Central memory CD8-positive, alpha-beta T cell (primary cell): ENCODE measurements at regions not wholly inside any gene's neighbourhood (a gene's known extent, or its start where the extent isn't known, plus 50 kb on each side); places are given as distances from the start of the nearest gene placed in this dataset.

ENCODE experiments used
- ATAC-seq: fragments of 150-1000 bp; cut with Tn5 transposase; replicated peaks from 2 replicates; pipeline ENCODE4 v1.10.0; 2022; ENCODE audit warnings: mild to moderate bottlenecking, moderate FRiP score, moderate number of reproducible peaks; ENCODE audit not compliant: poor library complexity, severe bottlenecking; ENCODE audit errors: extremely low read depth
- DNase-seq, 2 donors: peaks; one replicate each; pipeline ENCODE4 v3.0.0; 2021; ENCODE audit warnings: low spot score in 2 of 2
- H3K27ac Mint-ChIP-seq: one replicate; pipeline ENCODE4 v1.8.0; 2022; ENCODE audit warnings: low read depth, mild to moderate bottlenecking, moderate library complexity, mixed read lengths
- H3K27me3 Mint-ChIP-seq: one replicate; pipeline ENCODE4 v1.8.0; 2022; ENCODE audit warnings: mixed read lengths
- H3K36me3 Mint-ChIP-seq: one replicate; pipeline ENCODE4 v1.8.0; 2022; ENCODE audit warnings: mild to moderate bottlenecking, moderate library complexity, mixed read lengths; ENCODE audit not compliant: insufficient read depth
- H3K4me1 Mint-ChIP-seq: one replicate; pipeline ENCODE4 v1.8.0; 2022; ENCODE audit warnings: mixed read lengths
- H3K4me3 Mint-ChIP-seq: one replicate; pipeline ENCODE4 v1.8.0; 2022; ENCODE audit warnings: mild to moderate bottlenecking, moderate library complexity, mixed read lengths
- H3K9me3 Mint-ChIP-seq: one replicate; pipeline ENCODE4 v1.8.0; 2022; ENCODE audit warnings: mixed read lengths

DNA sequence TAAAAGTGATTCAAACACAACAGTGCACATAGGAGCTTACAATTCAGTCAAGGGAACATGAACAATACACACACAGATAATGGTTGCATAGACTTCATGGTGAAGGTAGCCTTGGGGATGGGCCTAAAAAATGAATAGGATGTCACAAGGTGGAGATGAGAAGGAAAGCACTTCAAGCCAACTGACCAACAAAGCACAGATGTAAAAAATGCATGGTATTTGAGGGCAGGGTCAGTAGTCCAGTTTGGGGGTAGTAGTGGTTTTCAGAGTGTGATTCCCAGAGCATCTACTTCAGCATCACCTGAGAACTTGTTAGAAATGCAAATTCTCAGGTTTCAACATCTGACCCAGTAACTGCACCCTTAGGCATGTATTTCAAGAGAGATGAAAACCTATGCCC, 88.9 kb downstream of the PERP start:
- Mint-ChIP-seq H3K9me3 (no peaks in the 10 kb centered on the region), H3K4me1 (no peaks in the 10 kb centered on the region), H3K36me3 (no peaks in the 10 kb centered on the region), H3K4me3 (no peak overlapping the region), H3K27me3 (peaks cover 10% of the 10 kb centered on the region), H3K27ac (no peak overlapping the region)
- no peak for ATAC-seq
- DNase-seq = no peak

DNA sequence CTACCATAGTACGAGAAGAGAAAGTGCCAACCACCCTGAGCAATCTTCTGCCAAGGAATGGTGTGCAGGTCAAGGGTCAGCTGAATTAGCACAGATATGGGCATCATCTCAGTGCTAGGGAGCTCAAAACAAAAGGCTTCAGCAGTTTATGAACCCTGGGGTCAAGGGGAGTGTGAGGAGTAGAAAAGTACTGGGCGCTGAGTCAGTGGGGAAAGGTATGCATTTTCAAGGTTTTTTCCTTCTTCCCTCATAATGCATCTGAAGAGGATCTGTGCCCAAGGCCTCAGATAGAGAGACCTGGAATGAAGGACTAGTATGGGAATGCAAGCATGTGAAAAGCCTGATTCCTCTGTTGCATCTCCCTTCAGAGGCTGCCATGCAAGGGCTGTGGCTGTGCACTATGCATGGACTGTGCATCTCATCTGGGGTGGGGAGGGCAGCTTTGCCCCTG, 81.7 kb downstream of the PERP start:
- no peak for DNase-seq
- Mint-ChIP-seq H3K27ac (no peak overlapping the region), H3K27me3 (peaks cover 27% of the 10 kb centered on the region), H3K9me3 (no peaks in the 10 kb centered on the region), H3K4me1 (no peaks in the 10 kb centered on the region), H3K36me3 (no peaks in the 10 kb centered on the region), H3K4me3 (no peak overlapping the region)
- no peak for ATAC-seq

DNA sequence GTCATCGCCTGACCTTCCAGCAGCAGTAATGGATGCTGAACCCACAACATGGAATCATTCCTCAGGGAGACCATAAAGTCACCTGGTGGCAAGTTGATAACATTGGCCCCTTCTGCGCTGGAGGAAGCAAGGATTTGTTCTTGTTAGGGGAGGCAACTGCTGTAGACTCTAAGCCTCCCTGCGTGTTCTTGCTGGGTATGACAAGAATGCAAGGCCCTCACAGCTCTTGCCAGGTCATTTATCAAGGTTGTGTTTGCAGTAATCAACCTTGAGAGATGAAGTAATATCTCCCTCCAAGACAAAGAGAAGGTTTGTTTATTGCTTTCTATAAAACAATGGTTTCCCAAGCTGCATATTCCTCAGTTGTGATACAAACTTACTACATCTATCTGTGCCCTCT, 80.9 kb downstream of the PERP start:
- H3K4me3 Mint-ChIP-seq = no peak overlapping the region
- H3K36me3 Mint-ChIP-seq = no peaks in the 10 kb centered on the region

DNA sequence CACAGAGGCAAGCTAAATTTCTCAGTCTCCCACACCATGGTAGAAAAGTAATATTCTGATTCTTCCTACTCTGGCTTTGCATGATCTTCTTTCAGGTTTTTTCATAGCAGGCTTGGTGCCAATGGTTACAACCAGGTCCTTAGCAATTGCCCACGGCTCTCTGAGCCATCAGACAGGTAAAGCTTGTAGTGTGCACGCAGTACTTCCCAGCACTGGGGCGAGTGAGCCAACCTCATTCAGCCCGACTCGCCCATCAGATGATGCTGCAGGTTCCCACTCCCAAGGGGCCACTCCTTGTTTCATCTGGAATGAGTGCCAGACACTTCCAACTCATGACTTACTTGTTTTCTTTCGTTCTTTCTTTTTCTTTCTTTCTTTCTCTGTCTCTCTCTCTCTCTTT, 78.3 kb downstream of the PERP start:
- no peaks in the 10 kb centered on the region for H3K9me3 Mint-ChIP-seq
- H3K27me3 Mint-ChIP-seq = peaks cover 27% of the 10 kb centered on the region
- no peak overlapping the region for H3K4me3 Mint-ChIP-seq
- no peak overlapping the region for H3K27ac Mint-ChIP-seq
- DNase-seq (no peak), ATAC-seq (no peak)
- H3K4me1 Mint-ChIP-seq = no peaks in the 10 kb centered on the region
- H3K36me3 Mint-ChIP-seq = peaks cover 2% of the 10 kb centered on the region

More for the DNA sequence above, 80.9 kb downstream of the PERP start:
- no peaks in the 10 kb centered on the region for H3K4me1 Mint-ChIP-seq
- DNase-seq = no peak
- H3K27ac Mint-ChIP-seq = no peak overlapping the region
- no peak for ATAC-seq
- H3K9me3 Mint-ChIP-seq = no peaks in the 10 kb centered on the region
- H3K27me3 Mint-ChIP-seq = peaks cover 27% of the 10 kb centered on the region

DNA sequence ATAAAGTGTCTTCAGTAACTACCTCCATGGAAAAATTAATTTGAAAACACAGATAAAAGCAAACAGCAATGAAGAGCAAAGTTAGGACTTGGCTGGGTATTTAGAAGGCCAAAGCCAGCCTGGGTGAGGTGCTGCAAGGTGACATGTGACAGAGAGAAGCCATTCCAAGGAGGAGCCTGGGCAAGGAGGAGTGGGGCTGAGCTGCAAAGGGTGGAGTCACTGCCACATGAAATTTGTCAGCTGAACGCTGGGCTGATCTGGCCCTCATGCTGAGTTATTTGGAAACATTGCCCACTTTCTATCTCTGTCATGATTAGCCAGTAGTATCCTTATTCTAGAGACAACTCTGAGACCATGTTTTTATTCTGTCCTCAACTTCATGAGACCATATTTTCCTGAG, 76.3 kb downstream of the PERP start:
- ATAC-seq = no peak
- no peaks in the 10 kb centered on the region for H3K4me1 Mint-ChIP-seq

DNA sequence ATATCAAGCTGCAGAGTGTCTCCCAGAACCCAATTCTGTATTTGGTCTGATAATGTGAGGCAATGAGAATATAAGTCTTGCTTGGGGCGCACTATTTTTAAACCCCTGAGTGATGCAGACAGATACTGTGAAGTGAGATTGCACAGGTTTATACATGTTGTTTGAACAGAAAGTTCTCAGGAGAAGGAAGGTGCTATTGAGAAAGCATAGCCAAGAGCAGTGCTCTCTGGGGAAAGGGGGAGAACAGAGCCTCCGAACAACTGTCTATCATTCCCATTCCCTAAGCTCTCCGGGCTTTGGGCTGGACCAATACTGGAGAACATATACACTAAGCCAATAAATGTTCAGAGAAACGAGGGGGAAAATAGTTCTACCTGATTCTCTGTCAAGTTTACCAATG, 75.8 kb downstream of the PERP start:
- no peaks in the 10 kb centered on the region for H3K4me1 Mint-ChIP-seq
- no peak for DNase-seq
- H3K27me3 Mint-ChIP-seq = peaks cover 15% of the 10 kb centered on the region
- no peak overlapping the region for H3K4me3 Mint-ChIP-seq
- H3K27ac Mint-ChIP-seq = no peak overlapping the region
- no peak for ATAC-seq
- H3K9me3 Mint-ChIP-seq = no peaks in the 10 kb centered on the region
- H3K36me3 Mint-ChIP-seq = peaks cover 2% of the 10 kb centered on the region

More for the DNA sequence above, 76.3 kb downstream of the PERP start:
- Mint-ChIP-seq H3K9me3 (no peaks in the 10 kb centered on the region), H3K4me3 (no peak overlapping the region), H3K36me3 (peaks cover 2% of the 10 kb centered on the region), H3K27ac (no peak overlapping the region), H3K27me3 (peaks cover 15% of the 10 kb centered on the region)
- no peak for DNase-seq

GRCh38 chr6:138031850-138032249, 75.4 kb downstream of the PERP start:
- H3K27ac Mint-ChIP-seq = no peak overlapping the region
- no peaks in the 10 kb centered on the region for H3K4me1 Mint-ChIP-seq
- no peaks in the 10 kb centered on the region for H3K9me3 Mint-ChIP-seq
- H3K27me3 Mint-ChIP-seq = peaks cover 15% of the 10 kb centered on the region
- no peak overlapping the region for H3K4me3 Mint-ChIP-seq
- DNase-seq = no peak
- peaks cover 2% of the 10 kb centered on the region for H3K36me3 Mint-ChIP-seq
- no peak for ATAC-seq

- H3K36me3 Mint-ChIP-seq = peaks cover 2% of the 10 kb centered on the region
- no peak overlapping the region for H3K27ac Mint-ChIP-seq
Measured at GRCh38 chr6:138032571-138032970, 74.6 kb downstream of the PERP start.

DNA sequence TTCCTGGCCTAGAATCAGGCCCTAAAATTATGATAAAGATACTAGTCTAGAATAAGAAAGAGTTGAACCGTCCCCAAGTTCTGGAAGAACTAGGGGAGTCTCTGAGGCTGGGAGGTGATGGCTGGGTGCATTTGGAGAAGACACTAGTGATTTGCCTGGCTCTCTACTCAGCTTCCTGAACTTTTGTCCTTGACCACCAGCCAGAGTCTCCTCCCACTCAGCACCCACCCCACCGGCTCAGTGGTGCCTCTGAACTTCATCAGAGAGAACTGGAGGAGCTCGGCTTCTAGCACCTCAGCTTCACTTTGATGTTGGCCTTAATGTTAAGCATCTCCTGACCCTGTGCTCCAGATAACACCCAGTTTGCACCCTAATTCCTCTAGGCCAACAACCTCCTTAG, 73.0 kb downstream of the PERP start:
- ATAC-seq (no peak), DNase-seq (no peak)
- Mint-ChIP-seq H3K9me3 (no peaks in the 10 kb centered on the region), H3K36me3 (peaks cover 2% of the 10 kb centered on the region), H3K4me3 (no peak overlapping the region), H3K27ac (no peak overlapping the region), H3K4me1 (no peaks in the 10 kb centered on the region), H3K27me3 (peaks cover 4% of the 10 kb centered on the region)

More at GRCh38 chr6:138032571-138032970, 74.6 kb downstream of the PERP start:
- ATAC-seq (no peak), DNase-seq (no peak)
- peaks cover 15% of the 10 kb centered on the region for H3K27me3 Mint-ChIP-seq
- no peak overlapping the region for H3K4me3 Mint-ChIP-seq
- H3K4me1 Mint-ChIP-seq = no peaks in the 10 kb centered on the region
- H3K9me3 Mint-ChIP-seq = no peaks in the 10 kb centered on the region

DNA sequence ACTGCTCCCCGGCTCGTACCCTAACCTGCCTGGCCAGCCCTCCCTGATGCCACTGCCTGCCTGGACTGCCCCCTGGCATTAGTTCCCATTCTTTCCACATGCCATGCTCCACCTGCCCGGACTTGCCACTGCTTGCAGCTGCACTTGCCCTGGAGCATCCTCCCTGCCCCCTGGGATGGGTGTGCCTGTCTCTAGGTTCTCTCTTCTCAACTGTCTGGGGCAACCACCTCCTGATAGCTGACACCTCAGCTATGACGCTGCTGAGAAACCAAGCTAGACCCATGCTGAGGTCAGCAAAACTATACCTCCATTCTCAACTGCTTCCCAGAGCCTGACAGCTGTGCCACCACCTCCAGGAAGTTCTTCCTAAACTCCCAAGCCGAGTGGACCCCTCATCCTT, 72.1 kb downstream of the PERP start:
- H3K4me3 Mint-ChIP-seq = no peak overlapping the region
- peaks cover 2% of the 10 kb centered on the region for H3K36me3 Mint-ChIP-seq
- DNase-seq (no peak), ATAC-seq (no peak)
- H3K4me1 Mint-ChIP-seq = no peaks in the 10 kb centered on the region
- H3K27me3 Mint-ChIP-seq = no peaks in the 10 kb centered on the region
- H3K27ac Mint-ChIP-seq = no peak overlapping the region
- no peaks in the 10 kb centered on the region for H3K9me3 Mint-ChIP-seq

DNA sequence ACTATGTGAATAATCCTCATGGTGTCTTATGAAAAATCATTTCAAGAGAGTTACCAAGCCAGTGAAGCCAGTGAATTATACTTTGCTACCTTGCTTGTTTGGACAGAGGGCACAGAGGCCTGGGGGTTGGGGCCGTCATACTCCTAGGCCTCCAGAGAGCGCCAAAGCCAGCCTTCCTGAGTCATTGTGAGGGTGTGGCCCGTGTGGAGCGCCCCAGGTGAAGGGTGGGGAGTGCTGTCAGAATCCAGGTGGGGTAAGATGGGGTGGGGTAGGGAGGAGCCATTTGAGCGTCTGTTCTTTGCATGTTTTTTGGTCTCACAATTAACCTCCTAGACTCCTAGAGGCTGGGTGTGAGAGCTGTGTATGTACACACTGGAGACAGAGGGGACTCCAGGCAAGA, 71.1 kb downstream of the PERP start:
- no peak for DNase-seq
- Mint-ChIP-seq H3K9me3 (no peaks in the 10 kb centered on the region), H3K4me1 (no peaks in the 10 kb centered on the region), H3K4me3 (no peak overlapping the region), H3K36me3 (peaks cover 2% of the 10 kb centered on the region), H3K27ac (no peak overlapping the region), H3K27me3 (no peaks in the 10 kb centered on the region)
- no peak for ATAC-seq

- H3K9me3 Mint-ChIP-seq = no peaks in the 10 kb centered on the region
- H3K27me3 Mint-ChIP-seq = no peaks in the 10 kb centered on the region
- no peaks in the 10 kb centered on the region for H3K4me1 Mint-ChIP-seq
- peaks cover 2% of the 10 kb centered on the region for H3K36me3 Mint-ChIP-seq
- DNase-seq = no peak
- H3K27ac Mint-ChIP-seq = no peak overlapping the region
- no peak overlapping the region for H3K4me3 Mint-ChIP-seq
- ATAC-seq = no peak
Measured at GRCh38 chr6:138037009-138037504, 70.2 kb downstream of the PERP start.

GRCh38 chr6:138038142-138038870, 68.9 kb downstream of the PERP start:
- Mint-ChIP-seq H3K9me3 (no peaks in the 10 kb centered on the region), H3K27ac (no peak overlapping the region), H3K27me3 (no peaks in the 10 kb centered on the region), H3K4me3 (no peak overlapping the region), H3K4me1 (no peaks in the 10 kb centered on the region), H3K36me3 (peaks cover 2% of the 10 kb centered on the region)
- ATAC-seq (no peak), DNase-seq (no peak)
